H9 (cell line): ENCODE measurements at regions not wholly inside any gene's neighbourhood (a gene's known extent, or its start where the extent isn't known, plus 50 kb on each side); places are given as distances from the start of the nearest gene placed in this dataset.

Experiments
- DNase-seq: peaks from one replicate; pipeline ENCODE4 v3.0.0-alpha.2; 2017
- H2AFZ ChIP-seq: one replicate; pipeline ENCODE4 v1.6.1; 2013; ENCODE audit warnings: mild to moderate bottlenecking, low read length, control low read depth, moderate library complexity
- H2AK5ac ChIP-seq: 2 replicates; pipeline ENCODE4 v1.6.1; 2013; ENCODE audit warnings: low read length, control low read depth, mixed read lengths; ENCODE audit not compliant: insufficient read length
- H2BK120ac ChIP-seq: one replicate; pipeline ENCODE4 v1.6.1; 2013; ENCODE audit warnings: low read depth, mild to moderate bottlenecking, low read length, control low read depth, inconsistent platforms; ENCODE audit not compliant: poor library complexity, severe bottlenecking
- H2BK12ac ChIP-seq: 2 replicates; pipeline ENCODE4 v1.6.1; 2013; ENCODE audit warnings: low read length, control low read depth, mixed read lengths, low read depth; ENCODE audit not compliant: insufficient read length
- H2BK15ac ChIP-seq: 2 replicates; pipeline ENCODE4 v1.6.1; 2013; ENCODE audit warnings: low read depth, low read length, control low read depth
- H2BK20ac ChIP-seq: one replicate; pipeline ENCODE4 v1.6.1; 2013; ENCODE audit warnings: low read depth, mild to moderate bottlenecking, low read length, control low read depth, inconsistent platforms; ENCODE audit not compliant: poor library complexity, severe bottlenecking
- H2BK5ac ChIP-seq: 2 replicates; pipeline ENCODE4 v1.6.1; 2013; ENCODE audit warnings: low read length, control low read depth, mixed read lengths; ENCODE audit not compliant: insufficient read length
- H3K14ac ChIP-seq: 2 replicates; pipeline ENCODE4 v1.6.1; 2013; ENCODE audit warnings: low read length, control low read depth; ENCODE audit not compliant: insufficient read depth
- H3K18ac ChIP-seq: 2 replicates; pipeline ENCODE4 v1.6.1; 2013; ENCODE audit warnings: low read depth, mild to moderate bottlenecking, mixed read lengths, low read length, control low read depth; ENCODE audit not compliant: insufficient read length
- H3K23ac ChIP-seq: 2 replicates; pipeline ENCODE4 v1.6.1; 2013; ENCODE audit warnings: low read length, control low read depth, mixed read lengths, low read depth; ENCODE audit not compliant: insufficient read length
- H3K23me2 ChIP-seq: 2 replicates; pipeline ENCODE4 v1.6.1; 2013; ENCODE audit warnings: low read depth, mild to moderate bottlenecking, mixed read lengths, low read length, control low read depth; ENCODE audit not compliant: insufficient read length, poor library complexity, severe bottlenecking
- H3K27ac ChIP-seq: 2 replicates; pipeline ENCODE4 v1.5.1; 2013; ENCODE audit warnings: low read length, control low read depth, mixed read lengths, low read depth; ENCODE audit not compliant: insufficient read length
- H3K27me3 ChIP-seq: 2 replicates; pipeline ENCODE4 v1.6.1; 2013; ENCODE audit warnings: low read length, control low read depth, inconsistent platforms; ENCODE audit not compliant: insufficient read depth
- H3K4ac ChIP-seq: 2 replicates; pipeline ENCODE4 v1.6.1; 2013; ENCODE audit warnings: low read depth, mild to moderate bottlenecking, control low read depth, inconsistent platforms, low read length, moderate library complexity
- H3K4me1 ChIP-seq: 2 replicates; pipeline ENCODE4 v1.6.1; 2013; ENCODE audit warnings: low read length, control low read depth, inconsistent platforms; ENCODE audit not compliant: insufficient read depth
- H3K4me2 ChIP-seq: 2 replicates; pipeline ENCODE4 v1.6.1; 2013; ENCODE audit warnings: low read length, control low read depth, mixed read lengths; ENCODE audit not compliant: insufficient read length, insufficient read depth
- H3K56ac ChIP-seq: 2 replicates; pipeline ENCODE4 v1.6.1; 2013; ENCODE audit warnings: low read depth, mild to moderate bottlenecking, mixed read lengths, low read length, control low read depth; ENCODE audit not compliant: insufficient read length
- H3K79me1 ChIP-seq: 2 replicates; pipeline ENCODE4 v1.6.1; 2013; ENCODE audit warnings: low read depth, mild to moderate bottlenecking, moderate library complexity, low read length, control low read depth, inconsistent platforms; ENCODE audit not compliant: insufficient read depth, poor library complexity, severe bottlenecking
- H3K79me2 ChIP-seq: 2 replicates; pipeline ENCODE4 v1.6.1; 2013; ENCODE audit warnings: low read length, control low read depth, inconsistent platforms; ENCODE audit not compliant: insufficient read depth
- H3K9ac ChIP-seq: 2 replicates; pipeline ENCODE4 v1.6.1; 2013; ENCODE audit warnings: low read length, control low read depth, mixed read lengths; ENCODE audit not compliant: insufficient read length; ENCODE audit errors: extremely low read depth
- H3K9me3 ChIP-seq: one replicate; pipeline ENCODE4 v1.6.1; 2013; ENCODE audit warnings: low read depth, low read length, inconsistent platforms; ENCODE audit not compliant: control insufficient read depth
- H3T11ph ChIP-seq: one replicate; pipeline ENCODE4 v1.6.1; 2013; ENCODE audit warnings: mild to moderate bottlenecking, low read length, control low read depth, inconsistent platforms
- H4K20me1 ChIP-seq: one replicate; pipeline ENCODE4 v1.6.1; 2013; ENCODE audit not compliant: control insufficient read depth, insufficient read length, insufficient read depth
- H4K5ac ChIP-seq: 2 replicates; pipeline ENCODE4 v1.6.1; 2013; ENCODE audit warnings: low read depth, mild to moderate bottlenecking, mixed read lengths, low read length, control low read depth; ENCODE audit not compliant: insufficient read length
- H4K8ac ChIP-seq: replicated peaks from 2 replicates; pipeline ENCODE4 v1.6.1; 2013; ENCODE audit warnings: low read length, control low read depth, mixed read lengths, low read depth; ENCODE audit not compliant: insufficient read length
- H4K91ac ChIP-seq: 2 replicates; pipeline ENCODE4 v1.6.1; 2013; ENCODE audit warnings: low read depth, mild to moderate bottlenecking, moderate library complexity, mixed read lengths, low read length, control low read depth; ENCODE audit not compliant: insufficient read length
- H3K27ac Mint-ChIP-seq, 3 experiments: 2 replicates in 2 of 3; 3 replicates in 1 of 3; pipeline ENCODE4 v1.8.0; 2020 to 2021; ENCODE audit warnings: mixed read lengths in 3 of 3, mild to moderate bottlenecking in 1 of 3, moderate library complexity in 1 of 3
- H3K27me3 Mint-ChIP-seq: 2 replicates; pipeline ENCODE4 v1.8.0; 2021; ENCODE audit warnings: low read depth, mild to moderate bottlenecking, moderate library complexity, mixed read lengths
- H3K36me3 Mint-ChIP-seq, 3 experiments: 2 replicates in 2 of 3; 3 replicates in 1 of 3; pipeline ENCODE4 v1.8.0; 2020 to 2021; ENCODE audit warnings: low read depth in 3 of 3, mixed read lengths in 3 of 3; ENCODE audit not compliant: insufficient read depth in 1 of 3
- H3K4me1 Mint-ChIP-seq, 2 experiments: 2 replicates each; pipeline ENCODE4 v1.8.0; 2020; ENCODE audit warnings: mixed read lengths in 2 of 2
- H3K4me3 Mint-ChIP-seq, 2 experiments: 2 replicates in 1 of 2; 3 replicates in 1 of 2; pipeline ENCODE4 v1.8.0; 2020 to 2021; ENCODE audit warnings: mild to moderate bottlenecking in 2 of 2, mixed read lengths in 2 of 2, moderate library complexity in 1 of 2
- H3K9me3 Mint-ChIP-seq, 2 experiments: 2 replicates in 1 of 2; 3 replicates in 1 of 2; pipeline ENCODE4 v1.8.0; 2020; ENCODE audit warnings: mild to moderate bottlenecking in 2 of 2, mixed read lengths in 2 of 2, moderate library complexity in 1 of 2
- CTCF ChIP-seq: fragments of 200-600 bp; sonication (generic); conservative IDR thresholded peaks from 3 replicates; pipeline ENCODE4 v1.8.0; 2021; ENCODE audit warnings: antibody characterized with exemption, mild to moderate bottlenecking
- WGBS: extraction: QIAGEN DNeasy Blood & Tissue Kit; methylation state at CpG from one replicate; pipeline ENCODE4 v1.1.7; 2013; ENCODE audit warnings: missing lambda C conversion rate, low lambda C conversion rate, mixed read lengths; ENCODE audit not compliant: insufficient read length; ENCODE audit errors: extremely low coverage; 5-methylcytosine and 5-hydroxymethylcytosine counted together

- DNase-seq, result no peak
- no peaks in the 10 kb centered on the region for H3K9me3 ChIP-seq
- H2BK120ac ChIP-seq, result no peak overlapping the region
- Mint-ChIP-seq H3K36me3 (peaks cover 0 to 4% (median 2%) of the 10 kb centered on the region in 3 experiments; a peak in 2 of 7 replicates), H3K27me3 (no peaks in the 10 kb centered on the region), H3K4me3 (no peak overlapping the region), H3K27ac (no peak overlapping the region), H3K4me1 (no peaks in the 10 kb centered on the region; a peak in 1 of 4 replicates), H3K9me3 (no peaks in the 10 kb centered on the region)
- no peak overlapping the region for H4K5ac ChIP-seq
- no peak overlapping the region for H2BK20ac ChIP-seq
- no peak overlapping the region for H2AFZ ChIP-seq
- no peaks in the 10 kb centered on the region for H3K79me1 ChIP-seq
- H2BK5ac ChIP-seq, result no peak overlapping the region
- H4K20me1 ChIP-seq, result no peaks in the 10 kb centered on the region
- H2AK5ac ChIP-seq, result no peak overlapping the region
- H3K27me3 ChIP-seq, result no peaks in the 10 kb centered on the region
- no peak overlapping the region for H3K18ac ChIP-seq
- no peak for TF ChIP-seq CTCF
- no peak overlapping the region for H3T11ph ChIP-seq
- H2BK15ac ChIP-seq, result no peak overlapping the region
- WGBS, result no CpG with 5 or more reads among the region's 6 CpGs
- no peak overlapping the region for H3K4ac ChIP-seq
- H3K9ac ChIP-seq, result no peak overlapping the region
- H3K23ac ChIP-seq, result no peak overlapping the region
- H3K14ac ChIP-seq, result no peak overlapping the region
- H3K4me2 ChIP-seq, result no peak overlapping the region
- H2BK12ac ChIP-seq, result no peak overlapping the region
- no peak overlapping the region for H4K8ac ChIP-seq
- no peak overlapping the region for H3K27ac ChIP-seq
- H4K91ac ChIP-seq, result no peak overlapping the region
- no peak overlapping the region for H3K56ac ChIP-seq
- H3K23me2 ChIP-seq, result no peaks in the 10 kb centered on the region
- H3K4me1 ChIP-seq, result no peaks in the 10 kb centered on the region
- H3K79me2 ChIP-seq, result no peaks in the 10 kb centered on the region
Observed at GRCh38 chr2:186431306-186431705, 54.8 kb upstream of the ZC3H15 start.
